ENCODE measurements at regions not wholly inside any gene's neighbourhood (a gene's known extent, or its start where the extent isn't known, plus 50 kb on each side); places are given as distances from the start of the nearest gene placed in this dataset.

GRCh38 chr13:34127523-34127922, 309.6 kb downstream of the RFC3 start:
- TF ChIP-seq CTCF (IDR thresholded peaks at IDR 0.05): no peak
- POLR2A ChIA-PET: no interaction called here
- Histone ChIP-seq H3K9me3 (ENCODE audit: control insufficient read depth in 1 of 2, insufficient read depth in 1 of 2, low read length in 2 of 2) (no peaks in the 10 kb centered on the region), H3K27me3 (ENCODE audit: control insufficient read depth in 1 of 2, insufficient read depth in 2 of 2, low read length in 2 of 2) (no peaks in the 10 kb centered on the region), H3K27ac (ENCODE audit: low read depth in 1 of 2, low read length in 2 of 2) (no peak overlapping the region), H3K36me3 (ENCODE audit: insufficient read depth, low read length) (no peaks in the 10 kb centered on the region), H3K4me3 (ENCODE audit: low read length) (no peak overlapping the region), H3K4me1 (ENCODE audit: insufficient read depth, low read length) (no peaks in the 10 kb centered on the region)
- DNase-seq (no peak), ATAC-seq (ENCODE audit: poor library complexity) (no peak)
- H3K27ac Mint-ChIP-seq: no peak overlapping the region
- no peaks in the 10 kb centered on the region for H3K36me3 Mint-ChIP-seq (ENCODE audit: low read depth)
- no peaks in the 10 kb centered on the region for H3K9me3 Mint-ChIP-seq
- intact Hi-C loops (cut with DNase I, micrococcal nuclease): no loop called here
- CTCF ChIA-PET: no interaction called here
- no peaks in the 10 kb centered on the region for H3K27me3 Mint-ChIP-seq
- no peak overlapping the region for H3K4me3 Mint-ChIP-seq
- H3K4me1 Mint-ChIP-seq (ENCODE audit: low read depth): no peaks in the 10 kb centered on the region

- Mint-ChIP-seq H3K27ac (no peak overlapping the region), H3K4me3 (no peak overlapping the region), H3K36me3 (ENCODE audit: low read depth) (no peaks in the 10 kb centered on the region), H3K4me1 (ENCODE audit: low read depth) (no peaks in the 10 kb centered on the region), H3K27me3 (no peaks in the 10 kb centered on the region), H3K9me3 (no peaks in the 10 kb centered on the region)
- H3K27ac ChIP-seq (ENCODE audit: low read depth in 1 of 2, low read length in 2 of 2): no peak overlapping the region
- intact Hi-C loops (cut with DNase I, micrococcal nuclease): no loop called here
- ATAC-seq (ENCODE audit: poor library complexity) (no peak), DNase-seq (no peak)
- no peaks in the 10 kb centered on the region for H3K27me3 ChIP-seq (ENCODE audit: control insufficient read depth in 1 of 2, insufficient read depth in 2 of 2, low read length in 2 of 2)
- ChIA-PET POLR2A (no interaction called here), CTCF (no interaction called here)
- H3K4me1 ChIP-seq (ENCODE audit: insufficient read depth, low read length): no peaks in the 10 kb centered on the region
- no peaks in the 10 kb centered on the region for H3K9me3 ChIP-seq (ENCODE audit: control insufficient read depth in 1 of 2, insufficient read depth in 1 of 2, low read length in 2 of 2)
- no peak for TF ChIP-seq CTCF (IDR thresholded peaks at IDR 0.05)
- H3K4me3 ChIP-seq (ENCODE audit: low read length): no peak overlapping the region
- H3K36me3 ChIP-seq (ENCODE audit: insufficient read depth, low read length): no peaks in the 10 kb centered on the region
Observed at GRCh38 chr13:34128661-34129060, 310.7 kb downstream of the RFC3 start.

- H3K36me3 ChIP-seq (ENCODE audit: insufficient read depth, low read length): no peaks in the 10 kb centered on the region
- H3K4me1 ChIP-seq (ENCODE audit: insufficient read depth, low read length): no peaks in the 10 kb centered on the region
- no peaks in the 10 kb centered on the region for H3K4me1 Mint-ChIP-seq (ENCODE audit: low read depth)
- no peak overlapping the region for H3K27ac Mint-ChIP-seq
- no peaks in the 10 kb centered on the region for H3K27me3 Mint-ChIP-seq
- H3K9me3 ChIP-seq (ENCODE audit: control insufficient read depth in 1 of 2, insufficient read depth in 1 of 2, low read length in 2 of 2): no peaks in the 10 kb centered on the region
- H3K27me3 ChIP-seq (ENCODE audit: control insufficient read depth in 1 of 2, insufficient read depth in 2 of 2, low read length in 2 of 2): no peaks in the 10 kb centered on the region
- H3K4me3 Mint-ChIP-seq: no peak overlapping the region
- intact Hi-C loops (cut with DNase I, micrococcal nuclease): no loop called here
- ChIA-PET POLR2A (no interaction called here), CTCF (no interaction called here)
- no peaks in the 10 kb centered on the region for H3K36me3 Mint-ChIP-seq (ENCODE audit: low read depth)
- no peaks in the 10 kb centered on the region for H3K9me3 Mint-ChIP-seq
- TF ChIP-seq CTCF (IDR thresholded peaks at IDR 0.05): no peak
- DNase-seq: no peak
- H3K4me3 ChIP-seq (ENCODE audit: low read length): no peak overlapping the region
- no peak overlapping the region for H3K27ac ChIP-seq (ENCODE audit: low read depth in 1 of 2, low read length in 2 of 2)
- no peak for ATAC-seq (ENCODE audit: poor library complexity)
Observed at GRCh38 chr13:34129436-34129835, 311.5 kb downstream of the RFC3 start.
